GM18511 (cell line): ENCODE measurements at regions not wholly inside any gene's neighbourhood (a gene's known extent, or its start where the extent isn't known, plus 50 kb on each side); places are given as distances from the start of the nearest gene placed in this dataset.

Experiments used
- ATAC-seq: cut with Tn5 transposase; IDR thresholded peaks from one replicate; pipeline ENCODE4 v1.9.1; 2021; ENCODE audit warnings: mild to moderate bottlenecking, moderate library complexity; ENCODE audit not compliant: unreplicated experiment

- ATAC-seq = no peak
Measured at GRCh38 chr4:65126200-65126599, 544.1 kb downstream of the EPHA5 start.

- no peak for ATAC-seq
Measured at GRCh38 chr4:65120287-65120686, 550.0 kb downstream of the EPHA5 start.

GRCh38 chr4:65102419-65102818 lies 567.9 kb downstream of the EPHA5 start:
- no peak for ATAC-seq

GRCh38 chr4:65096630-65097029 lies 573.7 kb downstream of the EPHA5 start:
- no peak for ATAC-seq

GRCh38 chr4:65089666-65090065 lies 580.6 kb downstream of the EPHA5 start:
- no peak for ATAC-seq

GRCh38 chr4:65083076-65083475 lies 587.2 kb downstream of the EPHA5 start:
- ATAC-seq = no peak

GRCh38 chr4:65071564-65071963 lies 598.7 kb downstream of the EPHA5 start:
- ATAC-seq = no peak

GRCh38 chr4:65069177-65069576 lies 601.1 kb downstream of the EPHA5 start:
- ATAC-seq = no peak

- no peak for ATAC-seq
Measured at GRCh38 chr4:65066106-65066505, 604.2 kb downstream of the EPHA5 start.

GRCh38 chr4:65063601-65064000 lies 606.7 kb downstream of the EPHA5 start:
- ATAC-seq = no peak

- no peak for ATAC-seq
Measured at GRCh38 chr4:65050786-65051185, 619.5 kb downstream of the EPHA5 start.

- no peak for ATAC-seq
Measured at GRCh38 chr4:65046192-65047133, 623.8 kb downstream of the EPHA5 start.

- no peak for ATAC-seq
Measured at GRCh38 chr4:65033899-65034298, 624.6 kb upstream of the TECRL start.

GRCh38 chr4:65028592-65028991 lies 619.3 kb upstream of the TECRL start:
- ATAC-seq = no peak

GRCh38 chr4:65023883-65024670 lies 614.8 kb upstream of the TECRL start:
- ATAC-seq = no peak

GRCh38 chr4:65023081-65023480 lies 613.8 kb upstream of the TECRL start:
- no peak for ATAC-seq

GRCh38 chr4:65021737-65022136 lies 612.5 kb upstream of the TECRL start:
- no peak for ATAC-seq

GRCh38 chr4:65021149-65021548 lies 611.9 kb upstream of the TECRL start:
- no peak for ATAC-seq

GRCh38 chr4:65019775-65020174 lies 610.5 kb upstream of the TECRL start:
- no peak for ATAC-seq

- ATAC-seq = no peak
Measured at GRCh38 chr4:65018313-65018712, 609.1 kb upstream of the TECRL start.

GRCh38 chr4:65014078-65014477 lies 604.8 kb upstream of the TECRL start:
- ATAC-seq = no peak
